OCI-LY7 (cell line): ENCODE measurements at regions not wholly inside any gene's neighbourhood (a gene's known extent, or its start where the extent isn't known, plus 50 kb on each side); places are given as distances from the start of the nearest gene placed in this dataset.

ENCODE experiments used
- BruUV-seq: library from RNA; stranded (reverse); fragments of 400-500 nt; replicated peaks from 2 replicates; lab custom pipeline; 2021; lab: Mats Ljungman, UMichigan
- CTCF ChIA-PET: fragments of 300-600 bp; sonication (Branson Sonifier 250); formaldehyde crosslinking; loops from one replicate; lab custom pipeline; 2022; ENCODE audit warnings: antibody characterized with exemption; ENCODE audit not compliant: unreplicated experiment; lab: Charles Lee
- POLR2A ChIA-PET: fragments of 300-600 bp; sonication (Branson Sonifier 250); formaldehyde crosslinking; loops from one replicate; lab custom pipeline; 2022; ENCODE audit warnings: antibody characterized with exemption; lab: Charles Lee
- DNase-seq: peaks from one replicate; pipeline ENCODE4 v3.0.0-alpha.2; 2015; ENCODE audit warnings: low spot score
- H2AFZ ChIP-seq: fragments of 200-600 bp; sonication (generic), shearing (Covaris generic); 2 replicates; pipeline ENCODE4 v1.6.1; 2014; ENCODE audit warnings: mild to moderate bottlenecking, antibody characterized with exemption, low read length, moderate library complexity
- H3K27ac ChIP-seq: fragments of 200-600 bp; sonication (generic); 2 replicates; pipeline ENCODE4 v1.5.1; 2014; ENCODE audit warnings: mixed run types, low read depth, mild to moderate bottlenecking, moderate library complexity, low read length, inconsistent platforms; ENCODE audit not compliant: poor library complexity, severe bottlenecking
- H3K36me3 ChIP-seq: fragments of 200-600 bp; sonication (generic); 2 replicates; pipeline ENCODE4 v1.6.1; 2014; ENCODE audit warnings: mild to moderate bottlenecking, antibody characterized with exemption, low read length, moderate library complexity, mixed read lengths; ENCODE audit not compliant: insufficient read depth
- H3K4me1 ChIP-seq: fragments of 200-600 bp; sonication (generic); 2 replicates; pipeline ENCODE4 v1.5.1; 2014; ENCODE audit warnings: mild to moderate bottlenecking, low read length; ENCODE audit not compliant: insufficient read depth, poor library complexity, severe bottlenecking
- H3K4me2 ChIP-seq: fragments of 200-600 bp; sonication (generic); 2 replicates; pipeline ENCODE4 v1.6.1; 2014; ENCODE audit warnings: mild to moderate bottlenecking, low read length
- H3K4me3 ChIP-seq: fragments of 200-600 bp; sonication (generic); 2 replicates; pipeline ENCODE4 v1.5.1; 2014; ENCODE audit warnings: mild to moderate bottlenecking, low read depth, low read length; ENCODE audit not compliant: poor library complexity, severe bottlenecking
- H3K79me2 ChIP-seq: fragments of 200-600 bp; sonication (generic); 2 replicates; pipeline ENCODE4 v1.6.1; 2016; ENCODE audit warnings: low read depth, mild to moderate bottlenecking, low read length, moderate library complexity, mixed read lengths; ENCODE audit not compliant: insufficient read depth
- H3K9me2 ChIP-seq: fragments of 200-600 bp; sonication (generic); 2 replicates; pipeline ENCODE4 v1.6.1; 2016; ENCODE audit warnings: mild to moderate bottlenecking, low read length, mixed read lengths; ENCODE audit not compliant: insufficient read depth
- H3K9me3 ChIP-seq: fragments of 200-600 bp; sonication (generic); 2 replicates; pipeline ENCODE4 v1.6.1; 2014; ENCODE audit warnings: mild to moderate bottlenecking, mixed run types, low read length, mixed read lengths
- H4K20me1 ChIP-seq: fragments of 200-600 bp; sonication (generic); 2 replicates; pipeline ENCODE4 v1.6.1; 2014; ENCODE audit warnings: mild to moderate bottlenecking, antibody characterized with exemption, low read length, moderate library complexity, mixed read lengths; ENCODE audit not compliant: insufficient read depth
- EZH2phosphoT487 ChIP-seq: fragments of 200-600 bp; sonication (generic); IDR thresholded peaks from 2 replicates; pipeline ENCODE4 v1.6.1; 2018; ENCODE audit warnings: low read depth, borderline replicate concordance, mild to moderate bottlenecking, mixed run types, antibody characterized with exemption, low read length, moderate library complexity, mixed read lengths
- intact Hi-C: fragments of 100-400 bp; cut with micrococcal nuclease; formaldehyde crosslinking; loops from one replicate; pipeline ENCODE4 v1.10.0; 2022; ENCODE audit not compliant: unreplicated experiment
- TF ChIP-seq, protein P1 (sequence below): fragments of 200-600 bp; sonication (generic); conservative IDR thresholded peaks from 2 replicates; pipeline ENCODE4 v1.5.1; 2014; ENCODE audit warnings: mild to moderate bottlenecking, antibody characterized with exemption, low read length, moderate library complexity, mixed read lengths

DNA sequence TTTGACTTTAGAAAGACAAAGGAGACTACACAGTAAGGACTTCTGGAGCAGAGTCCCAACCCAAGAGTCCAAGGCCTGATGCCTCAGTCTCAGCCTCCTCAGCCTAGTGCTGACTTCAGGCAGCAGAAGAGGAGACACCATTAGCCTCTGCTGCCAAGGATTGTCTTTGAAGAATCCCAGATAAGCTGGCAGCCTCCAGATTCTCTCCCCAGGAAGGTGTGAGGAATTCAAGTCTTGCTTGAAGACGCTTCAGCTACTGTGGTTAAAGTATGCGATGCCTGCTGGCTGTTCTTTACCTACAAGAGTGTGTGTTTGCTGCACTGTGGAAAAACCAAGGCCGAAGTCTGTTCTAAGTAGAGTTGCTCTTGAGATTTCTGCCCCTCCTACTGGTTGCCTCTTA is 215.9 kb upstream of the TCF21 start:
- no peak overlapping the region for H3K4me3 ChIP-seq

DNA sequence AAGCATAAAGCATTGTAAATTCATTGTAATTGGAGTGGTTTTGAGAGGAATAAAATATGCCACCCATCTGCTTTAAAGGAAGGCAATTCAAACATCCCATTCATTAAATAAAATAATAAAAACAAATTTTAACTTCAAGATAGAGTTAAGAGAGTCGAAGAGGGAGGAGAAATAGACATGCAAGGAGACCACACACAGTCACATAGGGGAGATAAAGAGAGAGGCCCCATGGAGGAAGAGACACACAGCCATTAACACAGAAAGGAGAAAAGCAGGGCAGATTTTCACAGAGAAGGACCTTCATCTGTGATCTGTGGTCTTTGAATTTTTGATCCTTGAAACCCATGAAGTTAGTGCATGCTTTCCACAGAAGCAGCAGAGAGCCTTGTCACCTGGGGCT is 214.3 kb upstream of the TCF21 start:
- POLR2A ChIA-PET = no interaction called here
- no TSS peak for BruUV-seq

More for the DNA sequence above, 215.9 kb upstream of the TCF21 start:
- H3K36me3 ChIP-seq = no peaks in the 10 kb centered on the region
- no peaks in the 10 kb centered on the region for H3K4me1 ChIP-seq
- no peaks in the 10 kb centered on the region for H4K20me1 ChIP-seq
- no peak for DNase-seq
- no peak overlapping the region for H3K4me2 ChIP-seq
- POLR2A ChIA-PET = interaction anchor here (1.2 kb wide), 1 partner anchor 17 kb away, joined by 3 read pairs; no protein-coding TSS in a partner anchor
- CTCF ChIA-PET = no interaction called here
- intact Hi-C loops = no loop called here
- no TSS peak for BruUV-seq
- H3K27ac ChIP-seq = no peak overlapping the region
- H3K9me3 ChIP-seq = no peaks in the 10 kb centered on the region
- H3K79me2 ChIP-seq = no peaks in the 10 kb centered on the region
- TF ChIP-seq, protein P1, sequence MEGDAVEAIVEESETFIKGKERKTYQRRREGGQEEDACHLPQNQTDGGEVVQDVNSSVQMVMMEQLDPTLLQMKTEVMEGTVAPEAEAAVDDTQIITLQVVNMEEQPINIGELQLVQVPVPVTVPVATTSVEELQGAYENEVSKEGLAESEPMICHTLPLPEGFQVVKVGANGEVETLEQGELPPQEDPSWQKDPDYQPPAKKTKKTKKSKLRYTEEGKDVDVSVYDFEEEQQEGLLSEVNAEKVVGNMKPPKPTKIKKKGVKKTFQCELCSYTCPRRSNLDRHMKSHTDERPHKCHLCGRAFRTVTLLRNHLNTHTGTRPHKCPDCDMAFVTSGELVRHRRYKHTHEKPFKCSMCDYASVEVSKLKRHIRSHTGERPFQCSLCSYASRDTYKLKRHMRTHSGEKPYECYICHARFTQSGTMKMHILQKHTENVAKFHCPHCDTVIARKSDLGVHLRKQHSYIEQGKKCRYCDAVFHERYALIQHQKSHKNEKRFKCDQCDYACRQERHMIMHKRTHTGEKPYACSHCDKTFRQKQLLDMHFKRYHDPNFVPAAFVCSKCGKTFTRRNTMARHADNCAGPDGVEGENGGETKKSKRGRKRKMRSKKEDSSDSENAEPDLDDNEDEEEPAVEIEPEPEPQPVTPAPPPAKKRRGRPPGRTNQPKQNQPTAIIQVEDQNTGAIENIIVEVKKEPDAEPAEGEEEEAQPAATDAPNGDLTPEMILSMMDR = no peak
- no peak for TF ChIP-seq EZH2phosphoT487
- no peak overlapping the region for H2AFZ ChIP-seq
- no peaks in the 10 kb centered on the region for H3K9me2 ChIP-seq

DNA sequence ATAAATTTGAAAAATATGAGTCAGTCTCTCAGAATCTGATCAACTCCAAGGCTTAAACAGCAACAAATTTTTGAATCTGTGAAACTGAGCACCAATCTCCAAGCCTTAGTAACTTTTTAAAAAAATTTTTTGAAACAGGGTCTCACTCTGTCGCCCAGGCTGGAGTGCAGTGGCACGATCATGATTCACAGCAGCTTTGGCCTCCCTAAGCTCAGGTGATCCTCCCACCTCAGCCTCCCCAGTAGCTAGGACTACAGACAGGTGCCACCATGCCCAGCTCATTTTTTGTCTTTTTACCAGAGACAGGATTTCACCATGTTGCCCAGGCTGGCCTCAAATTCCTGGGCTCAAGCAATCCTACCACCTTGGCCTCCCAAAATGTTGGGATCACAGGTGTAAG is 207.9 kb upstream of the TCF21 start:
- intact Hi-C loops = no loop called here
- CTCF ChIA-PET = no interaction called here
- no peak overlapping the region for H3K4me2 ChIP-seq

More for the DNA sequence above, 214.3 kb upstream of the TCF21 start:
- Histone ChIP-seq H3K27ac (no peak overlapping the region), H4K20me1 (no peaks in the 10 kb centered on the region), H3K4me1 (no peaks in the 10 kb centered on the region), H3K36me3 (no peaks in the 10 kb centered on the region), H3K9me3 (no peaks in the 10 kb centered on the region), H3K4me3 (no peak overlapping the region), H3K79me2 (no peaks in the 10 kb centered on the region), H2AFZ (no peak overlapping the region), H3K4me2 (no peak overlapping the region), H3K9me2 (no peaks in the 10 kb centered on the region)
- TF ChIP-seq, protein P1 = no peak
- no peak for TF ChIP-seq EZH2phosphoT487
- CTCF ChIA-PET = no interaction called here
- DNase-seq = no peak
- intact Hi-C loops = no loop called here

More for the DNA sequence above, 207.9 kb upstream of the TCF21 start:
- no peaks in the 10 kb centered on the region for H3K9me2 ChIP-seq
- no peak overlapping the region for H3K4me3 ChIP-seq
- H3K36me3 ChIP-seq = no peaks in the 10 kb centered on the region
- no peak overlapping the region for H2AFZ ChIP-seq
- no TSS peak for BruUV-seq
- no peaks in the 10 kb centered on the region for H4K20me1 ChIP-seq
- no peak for DNase-seq
- no peaks in the 10 kb centered on the region for H3K79me2 ChIP-seq
- no peaks in the 10 kb centered on the region for H3K9me3 ChIP-seq
- POLR2A ChIA-PET = interaction anchor here (1.2 kb wide), 1 partner anchor 14 kb away, joined by 3 read pairs; no protein-coding TSS in a partner anchor
- no peak overlapping the region for H3K27ac ChIP-seq
- TF ChIP-seq EZH2phosphoT487 = no peak
- TF ChIP-seq, protein P1 = no peak
- no peaks in the 10 kb centered on the region for H3K4me1 ChIP-seq
